ENCODE measurements at regions not wholly inside any gene's neighbourhood (a gene's known extent, or its start where the extent isn't known, plus 50 kb on each side); places are given as distances from the start of the nearest gene placed in this dataset.
"Not testable (repeated sequence)": the region's sequence is repeated elsewhere in the genome, so short reads cannot be mapped to it uniquely, and the experiment has no call there.

DNA sequence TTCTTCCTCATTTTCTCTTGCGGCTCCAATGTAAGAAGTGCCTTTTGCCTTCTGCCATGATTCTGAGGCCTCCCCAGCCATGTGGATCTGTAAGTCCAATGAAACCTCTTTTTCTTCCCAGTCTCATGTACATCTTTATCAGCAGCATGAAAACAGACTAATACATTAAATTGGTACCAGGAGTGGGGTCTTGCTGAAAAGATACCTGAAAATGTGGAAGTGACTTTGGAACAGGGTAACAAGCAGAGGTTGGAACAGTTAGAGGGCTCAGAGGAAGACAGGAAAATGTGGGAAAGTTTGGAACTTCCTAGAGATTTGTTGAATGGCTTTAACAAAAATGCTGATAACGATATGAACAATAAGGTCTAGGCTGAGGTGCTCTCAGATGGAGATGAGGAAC lies 316.7 kb upstream of the HS3ST5 start:
- TF ChIP-seq POLR2AphosphoS5 (IDR thresholded peaks at IDR 0.05; ENCODE audit: borderline replicate concordance, low read depth, low read length): no peak
- TF ChIP-seq EZH2 (IDR thresholded peaks at IDR 0.05): no peak
- H3K27ac ChIP-seq: no peak overlapping the region
- H3K9ac ChIP-seq (ENCODE audit: insufficient read length): no peak overlapping the region

GRCh38 chr6:114651611-114652010 lies 308.8 kb upstream of the HS3ST5 start:
- no peak for DNase-seq (ENCODE audit: low read depth, low spot score)
- Histone ChIP-seq H3K36me3 (ENCODE audit: insufficient read depth, low read length) (no peaks in the 10 kb centered on the region), H3K27ac (peak overlapping the region; percentile 43; the same call in 1 of the 2 replicates), H3K9me3 (ENCODE audit: low read depth, low read length) (no peaks in the 10 kb centered on the region), H3K9ac (ENCODE audit: insufficient read length) (no peak overlapping the region), H3K4me3 (no peak overlapping the region)
- TF ChIP-seq FOXP2 (optimal IDR thresholded peaks at IDR 0.05; ENCODE audit: control extremely low read depth, extremely low read length, insufficient read depth) (no peak), EZH2 (IDR thresholded peaks at IDR 0.05) (no peak), POLR2AphosphoS5 (IDR thresholded peaks at IDR 0.05; ENCODE audit: borderline replicate concordance, low read depth, low read length) (no peak)

More for the DNA sequence above, 316.7 kb upstream of the HS3ST5 start:
- Histone ChIP-seq H3K36me3 (ENCODE audit: insufficient read depth, low read length) (no peaks in the 10 kb centered on the region), H3K4me3 (no peak overlapping the region), H3K9me3 (ENCODE audit: low read depth, low read length) (no peaks in the 10 kb centered on the region)
- no peak for DNase-seq (ENCODE audit: low read depth, low spot score)

DNA sequence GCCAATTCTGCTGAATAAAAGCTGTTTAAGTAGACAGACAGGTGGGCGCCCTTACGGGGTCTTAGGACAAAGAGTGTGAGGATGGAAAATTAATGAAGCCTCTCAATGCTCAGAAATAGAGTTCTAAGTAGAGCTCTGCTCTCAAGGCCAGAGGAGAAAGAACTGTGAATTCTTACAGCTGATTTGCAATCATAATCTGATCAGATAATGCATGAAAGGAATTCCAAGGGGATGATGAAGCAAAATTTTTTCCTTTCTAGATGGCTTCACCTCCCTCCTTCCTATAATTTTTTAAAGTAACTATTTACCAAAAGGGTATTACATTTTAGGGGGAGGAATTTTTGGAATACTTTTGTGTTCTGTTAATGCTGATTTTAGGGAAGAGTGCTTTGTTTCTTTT lies 308.1 kb upstream of the HS3ST5 start:
- Histone ChIP-seq H3K9me3 (ENCODE audit: low read depth, low read length) (no peaks in the 10 kb centered on the region), H3K36me3 (ENCODE audit: insufficient read depth, low read length) (no peaks in the 10 kb centered on the region), H3K27ac (peak overlapping the region; percentile 43), H3K4me3 (no peak overlapping the region), H3K9ac (ENCODE audit: insufficient read length) (no peak overlapping the region)
- no peak for DNase-seq (ENCODE audit: low read depth, low spot score)
- TF ChIP-seq EZH2 (IDR thresholded peaks at IDR 0.05) (no peak), FOXP2 (optimal IDR thresholded peaks at IDR 0.05; ENCODE audit: control extremely low read depth, extremely low read length, insufficient read depth) (no peak), POLR2AphosphoS5 (IDR thresholded peaks at IDR 0.05; ENCODE audit: borderline replicate concordance, low read depth, low read length) (no peak)

- Histone ChIP-seq H3K36me3 (ENCODE audit: insufficient read depth, low read length) (no peaks in the 10 kb centered on the region), H3K4me3 (no peak overlapping the region), H3K9ac (ENCODE audit: insufficient read length) (no peak overlapping the region), H3K27ac (no peak overlapping the region), H3K9me3 (ENCODE audit: low read depth, low read length) (no peaks in the 10 kb centered on the region)
- DNase-seq (ENCODE audit: low read depth, low spot score): no peak
- no peak for TF ChIP-seq FOXP2 (optimal IDR thresholded peaks at IDR 0.05; ENCODE audit: control extremely low read depth, extremely low read length, insufficient read depth)
- no peak for TF ChIP-seq EZH2 (IDR thresholded peaks at IDR 0.05)
- no peak for TF ChIP-seq POLR2AphosphoS5 (IDR thresholded peaks at IDR 0.05; ENCODE audit: borderline replicate concordance, low read depth, low read length)
Measured at GRCh38 chr6:114649298-114649697, 306.5 kb upstream of the HS3ST5 start.

DNA sequence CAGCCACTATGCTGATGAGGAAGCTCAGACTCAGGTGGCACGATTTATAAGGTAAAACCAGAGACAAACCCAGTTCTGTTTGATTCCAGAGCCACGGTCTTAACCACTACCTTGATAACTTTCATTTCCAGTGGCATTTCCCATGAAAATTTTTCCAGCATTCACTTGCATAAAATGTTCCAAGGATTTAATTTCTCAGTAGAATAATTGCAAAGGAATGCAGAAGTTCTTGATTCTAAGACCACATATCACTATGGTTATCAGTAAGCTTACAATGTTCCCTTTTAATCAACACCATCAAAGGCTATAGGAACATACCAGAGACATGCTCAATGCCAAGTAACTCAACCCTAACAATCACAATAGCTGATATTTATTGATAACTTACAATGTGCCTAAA lies 306.0 kb upstream of the HS3ST5 start:
- no peak overlapping the region for H3K4me3 ChIP-seq
- TF ChIP-seq POLR2AphosphoS5 (IDR thresholded peaks at IDR 0.05; ENCODE audit: borderline replicate concordance, low read depth, low read length) (no peak), EZH2 (IDR thresholded peaks at IDR 0.05) (no peak), FOXP2 (optimal IDR thresholded peaks at IDR 0.05; ENCODE audit: control extremely low read depth, extremely low read length, insufficient read depth) (no peak)
- no peaks in the 10 kb centered on the region for H3K9me3 ChIP-seq (ENCODE audit: low read depth, low read length)
- H3K27ac ChIP-seq: no peak overlapping the region
- no peaks in the 10 kb centered on the region for H3K36me3 ChIP-seq (ENCODE audit: insufficient read depth, low read length)
- H3K9ac ChIP-seq (ENCODE audit: insufficient read length): no peak overlapping the region
- no peak for DNase-seq (ENCODE audit: low read depth, low spot score)

DNA sequence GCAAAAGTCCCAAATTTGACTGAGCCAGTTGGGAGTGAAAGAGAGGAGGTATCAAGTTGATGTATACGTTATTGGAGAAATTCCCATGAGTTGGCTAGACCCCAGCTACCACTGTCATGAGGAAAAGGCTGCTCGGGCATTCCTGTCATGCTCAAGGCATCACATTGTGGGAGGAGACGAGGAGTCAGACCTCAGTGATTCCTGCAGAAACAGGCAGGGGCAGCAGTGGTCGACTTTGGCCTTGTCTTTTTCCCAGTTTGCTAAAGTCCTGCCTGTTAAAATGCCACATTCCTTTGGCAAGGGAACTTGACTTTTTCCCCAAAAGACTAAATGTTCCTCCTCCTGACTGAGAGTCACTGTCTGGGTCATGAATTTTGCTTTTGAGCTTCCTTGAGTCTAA lies 295.5 kb upstream of the HS3ST5 start:
- no peak for TF ChIP-seq EZH2 (IDR thresholded peaks at IDR 0.05)

GRCh38 chr6:114634016-114634415 lies 291.2 kb upstream of the HS3ST5 start:
- no peak overlapping the region for H3K4me3 ChIP-seq
- H3K9me3 ChIP-seq (ENCODE audit: low read depth, low read length): no peaks in the 10 kb centered on the region
- no peak for TF ChIP-seq POLR2AphosphoS5 (IDR thresholded peaks at IDR 0.05; ENCODE audit: borderline replicate concordance, low read depth, low read length)
- TF ChIP-seq EZH2 (IDR thresholded peaks at IDR 0.05): no peak
- no peak for TF ChIP-seq FOXP2 (optimal IDR thresholded peaks at IDR 0.05; ENCODE audit: control extremely low read depth, extremely low read length, insufficient read depth)
- H3K27ac ChIP-seq: no peak overlapping the region
- no peaks in the 10 kb centered on the region for H3K36me3 ChIP-seq (ENCODE audit: insufficient read depth, low read length)
- no peak for DNase-seq (ENCODE audit: low read depth, low spot score)
- no peak overlapping the region for H3K9ac ChIP-seq (ENCODE audit: insufficient read length)

More for the DNA sequence above, 295.5 kb upstream of the HS3ST5 start:
- H3K36me3 ChIP-seq (ENCODE audit: insufficient read depth, low read length): no peaks in the 10 kb centered on the region
- H3K4me3 ChIP-seq: no peak overlapping the region
- no peak overlapping the region for H3K9ac ChIP-seq (ENCODE audit: insufficient read length)
- H3K27ac ChIP-seq: no peak overlapping the region
- no peak for DNase-seq (ENCODE audit: low read depth, low spot score)
- no peaks in the 10 kb centered on the region for H3K9me3 ChIP-seq (ENCODE audit: low read depth, low read length)

DNA sequence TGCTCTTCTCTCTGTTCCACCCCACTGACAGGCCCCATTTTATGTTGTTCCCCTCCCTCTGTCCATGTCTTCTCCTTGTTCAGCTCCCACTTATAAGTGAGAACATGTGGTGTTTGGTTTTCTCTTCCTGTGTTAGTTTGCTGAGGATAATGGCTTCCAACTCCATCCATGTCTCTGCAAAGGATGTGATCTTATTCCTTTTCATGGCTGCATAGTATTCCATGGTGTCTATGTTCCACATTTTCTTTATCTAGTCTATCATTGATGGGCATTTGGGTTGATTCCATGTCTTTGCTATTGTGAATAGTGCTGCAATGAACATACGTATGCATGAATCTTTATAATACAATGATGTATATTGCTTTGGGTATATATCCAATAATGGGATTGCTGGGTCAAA lies 283.4 kb upstream of the HS3ST5 start:
- H3K27ac ChIP-seq; H3K9ac ChIP-seq (ENCODE audit: insufficient read length); H3K4me3 ChIP-seq; H3K36me3 ChIP-seq (ENCODE audit: insufficient read depth, low read length); H3K9me3 ChIP-seq (ENCODE audit: low read depth, low read length); DNase-seq (ENCODE audit: low read depth, low spot score): not testable (repeated sequence)

DNA sequence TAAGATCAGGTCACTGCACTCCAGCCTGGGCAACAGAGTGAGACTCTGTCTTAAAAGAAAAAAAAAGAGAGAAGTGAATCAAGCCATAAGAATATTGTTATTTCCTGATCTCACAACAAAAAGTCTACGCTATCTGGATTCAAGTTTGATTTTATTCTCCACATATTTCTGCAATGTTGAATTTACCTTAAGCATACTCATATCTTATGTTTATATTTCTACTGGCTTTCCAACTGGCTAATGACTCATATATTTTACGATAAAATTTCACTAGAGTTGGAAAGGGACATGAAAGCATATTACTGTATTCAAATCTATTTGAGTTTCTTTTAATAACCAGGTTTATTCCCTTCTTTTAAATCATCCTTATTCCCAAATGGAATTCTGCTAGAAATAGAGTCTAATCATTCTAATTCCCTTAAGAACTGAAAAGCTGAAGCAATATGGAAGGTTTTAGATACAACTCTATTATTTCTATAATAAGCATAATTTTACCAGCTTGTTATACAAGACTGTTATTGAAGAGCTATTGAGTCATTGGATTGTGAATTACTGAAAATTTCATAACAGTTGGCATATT lies 276.9 kb upstream of the HS3ST5 start:
- Histone ChIP-seq H3K9me3 (ENCODE audit: low read depth, low read length) (no peaks in the 10 kb centered on the region), H3K9ac (ENCODE audit: insufficient read length) (no peak overlapping the region), H3K27ac (no peak overlapping the region), H3K36me3 (ENCODE audit: insufficient read depth, low read length) (no peaks in the 10 kb centered on the region), H3K4me3 (no peak overlapping the region)
- TF ChIP-seq POLR2AphosphoS5 (IDR thresholded peaks at IDR 0.05; ENCODE audit: borderline replicate concordance, low read depth, low read length) (no peak), FOXP2 (optimal IDR thresholded peaks at IDR 0.05; ENCODE audit: control extremely low read depth, extremely low read length, insufficient read depth) (no peak), EZH2 (IDR thresholded peaks at IDR 0.05) (no peak)
- no peak for DNase-seq (ENCODE audit: low read depth, low spot score)

All from SK-N-MC (cell line).